Esophagus muscularis mucosa (tissue), 4 donors: ENCODE measurements at regions not wholly inside any gene's neighbourhood (a gene's known extent, or its start where the extent isn't known, plus 50 kb on each side); places are given as distances from the start of the nearest gene placed in this dataset.

Experiments
- DNase-seq: peaks from one replicate; pipeline ENCODE4 v3.0.0-alpha.2; 2017; ENCODE audit errors: extremely low spot score
- H3K27ac ChIP-seq, 4 donors: fragments of 200-600 bp; sonication (generic); replicated peaks in 1 of 4; 1 replicate in 3 of 4; 2 replicates in 1 of 4; pipeline ENCODE4 v1.5.1; 2016 to 2019; ENCODE audit warnings: mild to moderate bottlenecking in 1 of 4
- H3K27me3 ChIP-seq, 4 donors: fragments of 200-600 bp; sonication (generic); one replicate each; pipeline versions ENCODE4 v1.5.1 to v1.6.0; 2016 to 2019
- H3K36me3 ChIP-seq, 4 donors: fragments of 200-600 bp; sonication (generic); one replicate each; pipeline ENCODE4 v1.5.1; 2016 to 2019
- H3K4me1 ChIP-seq, 4 donors: fragments of 200-600 bp; sonication (generic); one replicate each; pipeline ENCODE4 v1.5.1; 2016 to 2019
- H3K4me3 ChIP-seq, 4 donors: fragments of 200-600 bp; sonication (generic); 1 replicate in 2 of 4; 2 replicates in 2 of 4; pipeline ENCODE4 v1.5.1; 2016 to 2019; ENCODE audit warnings: mild to moderate bottlenecking in 4 of 4, moderate library complexity in 1 of 4
- H3K9me3 ChIP-seq, 4 donors: fragments of 200-600 bp; sonication (generic); 1 replicate in 3 of 4; 2 replicates in 1 of 4; pipeline ENCODE4 v1.5.1; 2016 to 2019
- EP300 ChIP-seq: sonication (generic); formaldehyde crosslinking; IDR thresholded peaks from one replicate; pipeline ENCODE4 v1.6.1; 2017; ENCODE audit warnings: antibody characterized with exemption
- POLR2A ChIP-seq: fragments of 450-650 bp; IDR thresholded peaks from one replicate; pipeline ENCODE4 v1.6.1; 2017; ENCODE audit warnings: antibody characterized with exemption, moderate library complexity, mild to moderate bottlenecking, low read depth
- POLR2AphosphoS5 ChIP-seq, 2 donors: sonication (generic); formaldehyde crosslinking; IDR thresholded peaks; one replicate each; pipeline ENCODE4 v1.6.1; 2017; ENCODE audit warnings: antibody characterized with exemption in 2 of 2
- WGBS: methylation state at CpG from one replicate; pipeline ENCODE4 v1.1.5; 2018; 5-methylcytosine and 5-hydroxymethylcytosine counted together
- intact Hi-C: fragments of 100-400 bp; cut with DNase I; formaldehyde crosslinking; loops from one replicate; pipeline ENCODE4 v1.15.1; 2023
- TF ChIP-seq, protein P1 (sequence below), 3 experiments: fragments of 200-600 bp in 2 of 3; fragments of 450-650 bp in 1 of 3; sonication (generic) in 2 of 3; IDR thresholded peaks; one replicate each; pipeline ENCODE4 v1.5.1; 2017 to 2019; ENCODE audit warnings: antibody characterized with exemption in 3 of 3, mild to moderate bottlenecking in 2 of 3, moderate library complexity in 1 of 3

DNA sequence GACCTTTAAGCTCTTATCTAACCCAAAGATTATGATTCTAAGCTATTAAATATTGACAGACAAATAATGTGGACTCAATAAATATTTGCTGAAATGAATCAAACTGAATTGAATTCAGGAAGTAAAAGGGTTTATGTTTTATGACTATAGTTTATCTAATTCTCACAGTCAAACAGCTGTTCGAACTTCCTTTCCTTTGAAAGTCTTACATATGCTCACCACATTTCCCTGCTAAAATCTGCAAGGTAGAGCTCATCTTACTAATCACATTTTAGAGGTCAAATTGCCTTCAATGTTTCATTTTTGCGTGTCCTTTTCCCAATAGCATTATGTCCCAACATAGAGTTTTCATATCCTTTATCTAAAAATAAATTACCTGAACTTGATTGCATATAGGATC, 154.9 kb upstream of the PPP1R3A start:
- Histone ChIP-seq H3K27ac (no peak overlapping the region), H3K9me3 (no peaks in the 10 kb centered on the region), H3K36me3 (no peaks in the 10 kb centered on the region), H3K4me3 (no peak overlapping the region), H3K4me1 (no peaks in the 10 kb centered on the region), H3K27me3 (no peaks in the 10 kb centered on the region)
- 52% methylated on average over 2 of the region's 2 CpGs for WGBS
- intact Hi-C loops = no loop called here
- TF ChIP-seq POLR2A = no peak
- no peak for TF ChIP-seq POLR2AphosphoS5 (IDR thresholded peaks at IDR 0.05)
- TF ChIP-seq, protein P1, sequence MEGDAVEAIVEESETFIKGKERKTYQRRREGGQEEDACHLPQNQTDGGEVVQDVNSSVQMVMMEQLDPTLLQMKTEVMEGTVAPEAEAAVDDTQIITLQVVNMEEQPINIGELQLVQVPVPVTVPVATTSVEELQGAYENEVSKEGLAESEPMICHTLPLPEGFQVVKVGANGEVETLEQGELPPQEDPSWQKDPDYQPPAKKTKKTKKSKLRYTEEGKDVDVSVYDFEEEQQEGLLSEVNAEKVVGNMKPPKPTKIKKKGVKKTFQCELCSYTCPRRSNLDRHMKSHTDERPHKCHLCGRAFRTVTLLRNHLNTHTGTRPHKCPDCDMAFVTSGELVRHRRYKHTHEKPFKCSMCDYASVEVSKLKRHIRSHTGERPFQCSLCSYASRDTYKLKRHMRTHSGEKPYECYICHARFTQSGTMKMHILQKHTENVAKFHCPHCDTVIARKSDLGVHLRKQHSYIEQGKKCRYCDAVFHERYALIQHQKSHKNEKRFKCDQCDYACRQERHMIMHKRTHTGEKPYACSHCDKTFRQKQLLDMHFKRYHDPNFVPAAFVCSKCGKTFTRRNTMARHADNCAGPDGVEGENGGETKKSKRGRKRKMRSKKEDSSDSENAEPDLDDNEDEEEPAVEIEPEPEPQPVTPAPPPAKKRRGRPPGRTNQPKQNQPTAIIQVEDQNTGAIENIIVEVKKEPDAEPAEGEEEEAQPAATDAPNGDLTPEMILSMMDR (IDR thresholded peaks at IDR 0.05) = no peak
- TF ChIP-seq EP300 = no peak
- no peak for DNase-seq

DNA sequence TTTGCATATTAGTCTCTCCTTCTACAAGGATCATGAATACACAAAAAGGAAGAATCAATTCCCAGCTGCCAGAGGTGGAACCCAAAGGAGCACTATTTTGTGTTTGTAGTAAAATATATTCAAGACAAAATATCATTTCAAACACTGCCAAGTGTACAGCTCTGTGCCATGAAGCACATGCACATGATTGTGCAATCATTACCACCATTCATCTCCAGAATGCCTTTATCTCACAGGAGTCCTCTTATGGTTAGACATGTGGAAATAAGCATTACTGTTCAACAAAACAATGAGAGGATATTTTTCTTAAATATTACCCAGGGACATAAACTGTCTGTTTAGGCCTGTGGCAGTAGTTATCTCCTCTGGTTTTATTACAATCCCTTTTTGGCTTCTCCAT, 151.4 kb upstream of the PPP1R3A start:
- Histone ChIP-seq H3K4me1 (no peaks in the 10 kb centered on the region), H3K9me3 (no peaks in the 10 kb centered on the region), H3K27me3 (no peaks in the 10 kb centered on the region), H3K27ac (no peak overlapping the region), H3K36me3 (no peaks in the 10 kb centered on the region), H3K4me3 (no peak overlapping the region)
- DNase-seq = no peak
- TF ChIP-seq POLR2A (no peak), POLR2AphosphoS5 (IDR thresholded peaks at IDR 0.05) (no peak), EP300 (no peak)
- TF ChIP-seq, protein P1 (IDR thresholded peaks at IDR 0.05) = no peak
- intact Hi-C loops = no loop called here

DNA sequence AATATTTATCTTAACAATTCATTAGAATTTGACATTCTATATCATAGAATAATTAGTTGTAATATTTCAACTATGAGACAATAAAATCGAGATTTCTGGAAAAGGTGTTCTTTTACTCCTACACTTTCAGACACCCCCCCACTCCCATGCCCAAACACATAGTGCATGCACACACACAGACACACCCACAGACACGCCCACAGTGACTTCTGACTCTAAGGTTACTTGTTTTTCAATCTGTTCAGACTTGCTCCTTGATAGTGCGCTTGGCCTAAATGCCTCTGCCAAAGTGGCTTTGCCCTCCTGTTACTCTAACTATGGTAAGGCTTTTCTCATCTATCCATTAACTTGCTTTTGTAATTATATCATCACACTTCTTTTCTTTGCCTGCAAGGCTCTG, 144.0 kb upstream of the PPP1R3A start:
- intact Hi-C loops = no loop called here
- no peak for DNase-seq
- H3K27ac ChIP-seq = no peak overlapping the region
- no peaks in the 10 kb centered on the region for H3K36me3 ChIP-seq
- no peaks in the 10 kb centered on the region for H3K27me3 ChIP-seq
- 87% methylated on average over 3 of the region's 3 CpGs for WGBS
- H3K9me3 ChIP-seq = no peaks in the 10 kb centered on the region
- H3K4me1 ChIP-seq = no peaks in the 10 kb centered on the region
- H3K4me3 ChIP-seq = no peak overlapping the region
- no peak for TF ChIP-seq EP300

DNA sequence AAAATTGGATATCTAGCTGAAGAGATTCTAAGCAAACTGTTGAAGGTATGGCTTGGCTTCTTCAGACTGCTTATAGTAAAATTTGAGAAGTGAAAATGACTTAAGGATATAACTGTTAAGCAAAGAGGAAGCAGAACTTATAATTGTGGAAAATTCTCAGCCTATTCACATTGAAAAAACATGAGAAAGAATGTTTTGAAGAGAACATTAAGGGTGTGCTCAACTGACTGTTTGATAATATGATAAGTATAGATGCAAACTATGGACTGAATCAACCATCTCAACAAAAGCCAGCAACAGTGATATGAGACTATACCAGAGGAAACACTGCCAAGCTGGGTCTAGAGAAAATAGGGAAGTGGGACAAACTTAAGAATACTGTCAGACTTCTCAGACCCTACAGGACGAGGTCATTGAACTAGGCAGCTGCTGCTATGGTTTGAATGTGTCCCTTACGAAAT, 133.1 kb upstream of the PPP1R3A start:
- Histone ChIP-seq H3K27ac (no peak overlapping the region), H3K36me3 (no peaks in the 10 kb centered on the region), H3K4me3 (no peak overlapping the region), H3K4me1 (peaks cover 0 to 5% (median 0%) of the 10 kb centered on the region in 4 donors), H3K9me3 (no peaks in the 10 kb centered on the region), H3K27me3 (no peaks in the 10 kb centered on the region)
- TF ChIP-seq POLR2A (no peak), POLR2AphosphoS5 (IDR thresholded peaks at IDR 0.05) (no peak), EP300 (no peak)
- TF ChIP-seq, protein P1 (IDR thresholded peaks at IDR 0.05) = no peak
- no peak for DNase-seq
- intact Hi-C loops = no loop called here
- WGBS = 38% methylated on average over 2 of the region's 2 CpGs

DNA sequence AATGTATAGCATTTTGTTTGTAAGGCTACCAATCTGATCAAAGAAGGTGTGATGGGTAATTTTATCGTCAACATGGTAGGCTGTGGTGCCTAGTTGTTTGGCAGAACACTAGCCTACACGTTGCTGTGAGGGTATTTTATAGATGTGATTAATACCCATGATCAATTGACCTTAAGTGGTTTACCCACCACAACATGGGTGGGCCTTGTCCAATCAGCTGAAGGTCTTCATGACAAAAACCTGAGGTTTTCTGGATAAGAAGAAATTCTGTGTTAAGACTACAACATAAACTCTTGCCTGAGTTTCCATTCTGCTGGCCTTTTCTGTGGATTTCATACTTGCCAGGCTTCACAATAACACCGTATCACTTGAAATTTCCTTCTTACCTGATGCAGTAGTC, 131.8 kb upstream of the PPP1R3A start:
- no peak overlapping the region for H3K27ac ChIP-seq
- no peaks in the 10 kb centered on the region for H3K9me3 ChIP-seq
- peaks cover 0 to 5% (median 0%) of the 10 kb centered on the region in 4 donors for H3K4me1 ChIP-seq
- no peaks in the 10 kb centered on the region for H3K36me3 ChIP-seq
- intact Hi-C loops = no loop called here
- no peak for TF ChIP-seq POLR2A
- TF ChIP-seq EP300 = no peak
- TF ChIP-seq, protein P1 (IDR thresholded peaks at IDR 0.05) = no peak
- no peak for TF ChIP-seq POLR2AphosphoS5 (IDR thresholded peaks at IDR 0.05)
- no peak overlapping the region for H3K4me3 ChIP-seq
- no peak for DNase-seq
- no peaks in the 10 kb centered on the region for H3K27me3 ChIP-seq
- WGBS = 87% methylated on average over 3 of the region's 3 CpGs
